HG03045 (cell line): ENCODE measurements at regions not wholly inside any gene's neighbourhood (a gene's known extent, or its start where the extent isn't known, plus 50 kb on each side); places are given as distances from the start of the nearest gene placed in this dataset.

ENCODE experiments used
- ATAC-seq: cut with Tn5 transposase; IDR thresholded peaks from one replicate; pipeline ENCODE4 v1.9.1; 2021; ENCODE audit warnings: mild to moderate bottlenecking, moderate library complexity; ENCODE audit not compliant: unreplicated experiment

GRCh38 chr10:83835945-83836745, 303.2 kb upstream of the GHITM start:
- no peak for ATAC-seq

GRCh38 chr10:83848677-83849076, 290.6 kb upstream of the GHITM start:
- no peak for ATAC-seq

GRCh38 chr10:83849150-83849549, 290.2 kb upstream of the GHITM start:
- no peak for ATAC-seq

GRCh38 chr10:83852146-83852545, 287.2 kb upstream of the GHITM start:
- no peak for ATAC-seq

GRCh38 chr10:83862723-83863122, 276.6 kb upstream of the GHITM start:
- no peak for ATAC-seq

GRCh38 chr10:83863283-83863966, 275.9 kb upstream of the GHITM start:
- ATAC-seq = no peak

- no peak for ATAC-seq
Measured at GRCh38 chr10:83869898-83870297, 269.4 kb upstream of the GHITM start.

GRCh38 chr10:83871187-83872081, 267.9 kb upstream of the GHITM start:
- peak; percentile 94 for ATAC-seq

- ATAC-seq = no peak
Measured at GRCh38 chr10:83880252-83880791, 259.0 kb upstream of the GHITM start.

GRCh38 chr10:83881661-83882060, 257.6 kb upstream of the GHITM start:
- ATAC-seq = no peak

- no peak for ATAC-seq
Measured at GRCh38 chr10:83886871-83887270, 252.4 kb upstream of the GHITM start.

GRCh38 chr10:83892737-83893136, 246.6 kb upstream of the GHITM start:
- ATAC-seq = no peak

GRCh38 chr10:83896219-83896618, 243.1 kb upstream of the GHITM start:
- no peak for ATAC-seq

GRCh38 chr10:83897626-83898025, 241.7 kb upstream of the GHITM start:
- no peak for ATAC-seq

- no peak for ATAC-seq
Measured at GRCh38 chr10:83908506-83908905, 230.8 kb upstream of the GHITM start.

- no peak for ATAC-seq
Measured at GRCh38 chr10:83909001-83909400, 230.3 kb upstream of the GHITM start.

- ATAC-seq = no peak
Measured at GRCh38 chr10:83915801-83916200, 223.5 kb upstream of the GHITM start.

GRCh38 chr10:83917537-83918506, 221.5 kb upstream of the GHITM start:
- ATAC-seq = peak; percentile 73

- ATAC-seq = no peak
Measured at GRCh38 chr10:83919187-83919586, 220.1 kb upstream of the GHITM start.
